Chondrocyte (in vitro differentiated cells): ENCODE measurements at regions not wholly inside any gene's neighbourhood (a gene's known extent, or its start where the extent isn't known, plus 50 kb on each side); places are given as distances from the start of the nearest gene placed in this dataset.

Source experiments
- DNase-seq: peaks from one replicate; pipeline ENCODE4 v3.0.0; 2021; ENCODE audit warnings: mixed read lengths, low spot score
- H3K27ac Mint-ChIP-seq: one replicate; pipeline ENCODE4 v1.8.0; 2021; ENCODE audit warnings: mild to moderate bottlenecking, moderate library complexity, mixed read lengths; ENCODE audit not compliant: unreplicated experiment
- H3K27me3 Mint-ChIP-seq: 2 replicates; pipeline ENCODE4 v1.8.0; 2021; ENCODE audit warnings: low read depth, mixed read lengths
- H3K36me3 Mint-ChIP-seq: 2 replicates; pipeline ENCODE4 v1.8.0; 2021; ENCODE audit warnings: low read depth, mixed read lengths
- H3K4me1 Mint-ChIP-seq: 2 replicates; pipeline ENCODE4 v1.8.0; 2021; ENCODE audit warnings: low read depth, mild to moderate bottlenecking, mixed read lengths
- H3K4me3 Mint-ChIP-seq: one replicate; pipeline ENCODE4 v1.8.0; 2021; ENCODE audit warnings: mild to moderate bottlenecking, moderate library complexity, mixed read lengths; ENCODE audit not compliant: unreplicated experiment
- H3K9me3 Mint-ChIP-seq: 2 replicates; pipeline ENCODE4 v1.8.0; 2021; ENCODE audit warnings: low read depth, mixed read lengths
- TF ChIP-seq, protein P1 (sequence below): fragments of 200-600 bp; sonication (generic); IDR thresholded peaks from 2 replicates; pipeline ENCODE4 v1.5.0; 2021; ENCODE audit warnings: antibody characterized with exemption, mild to moderate bottlenecking, moderate library complexity

DNA sequence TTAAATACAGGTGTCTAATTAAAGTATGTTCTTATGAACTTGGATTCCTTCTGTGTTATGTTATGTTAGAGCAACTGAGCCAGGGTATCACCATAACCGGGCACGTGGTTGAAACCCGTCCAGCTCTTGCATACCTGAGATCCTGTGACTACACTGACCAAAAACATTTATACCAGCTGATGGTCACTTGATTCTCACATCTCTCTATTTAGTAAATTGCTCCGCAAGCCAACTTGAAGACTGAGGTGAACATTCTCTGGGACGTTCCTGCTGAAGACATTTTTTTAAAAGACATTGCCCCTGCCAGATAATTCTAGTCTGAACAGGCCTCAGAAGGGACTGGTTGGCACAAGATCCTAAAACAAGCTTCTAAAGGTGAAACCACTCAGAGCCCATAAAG is 550.0 kb upstream of the DIPK2B start:
- no peak for DNase-seq
- H3K27ac Mint-ChIP-seq, result peak overlapping the region; percentile 62
- no peaks in the 10 kb centered on the region for H3K9me3 Mint-ChIP-seq
- peaks cover 40% of the 10 kb centered on the region for H3K4me1 Mint-ChIP-seq
- peaks cover 6% of the 10 kb centered on the region for H3K36me3 Mint-ChIP-seq
- H3K27me3 Mint-ChIP-seq, result no peaks in the 10 kb centered on the region
- H3K4me3 Mint-ChIP-seq, result no peak overlapping the region
- TF ChIP-seq, protein P1, sequence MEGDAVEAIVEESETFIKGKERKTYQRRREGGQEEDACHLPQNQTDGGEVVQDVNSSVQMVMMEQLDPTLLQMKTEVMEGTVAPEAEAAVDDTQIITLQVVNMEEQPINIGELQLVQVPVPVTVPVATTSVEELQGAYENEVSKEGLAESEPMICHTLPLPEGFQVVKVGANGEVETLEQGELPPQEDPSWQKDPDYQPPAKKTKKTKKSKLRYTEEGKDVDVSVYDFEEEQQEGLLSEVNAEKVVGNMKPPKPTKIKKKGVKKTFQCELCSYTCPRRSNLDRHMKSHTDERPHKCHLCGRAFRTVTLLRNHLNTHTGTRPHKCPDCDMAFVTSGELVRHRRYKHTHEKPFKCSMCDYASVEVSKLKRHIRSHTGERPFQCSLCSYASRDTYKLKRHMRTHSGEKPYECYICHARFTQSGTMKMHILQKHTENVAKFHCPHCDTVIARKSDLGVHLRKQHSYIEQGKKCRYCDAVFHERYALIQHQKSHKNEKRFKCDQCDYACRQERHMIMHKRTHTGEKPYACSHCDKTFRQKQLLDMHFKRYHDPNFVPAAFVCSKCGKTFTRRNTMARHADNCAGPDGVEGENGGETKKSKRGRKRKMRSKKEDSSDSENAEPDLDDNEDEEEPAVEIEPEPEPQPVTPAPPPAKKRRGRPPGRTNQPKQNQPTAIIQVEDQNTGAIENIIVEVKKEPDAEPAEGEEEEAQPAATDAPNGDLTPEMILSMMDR, result no peak

DNA sequence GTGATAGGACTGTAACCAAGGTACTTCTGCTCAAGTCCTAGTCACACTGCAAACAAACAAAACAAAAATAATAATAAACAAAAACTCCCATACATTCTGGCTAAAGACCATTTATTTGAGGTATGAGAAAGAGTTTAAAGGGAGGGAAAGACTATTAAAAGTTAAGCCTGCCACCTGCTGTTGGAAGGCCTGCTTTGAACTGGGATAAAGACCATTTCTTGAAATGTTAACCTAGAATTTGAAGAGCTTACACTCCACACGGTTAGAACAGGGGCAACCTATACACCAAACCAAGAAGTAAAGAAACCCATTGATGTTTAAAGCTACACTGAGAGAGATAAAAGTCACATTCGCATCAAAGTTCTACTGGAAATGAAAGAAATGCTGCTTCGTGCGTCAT is 548.7 kb upstream of the DIPK2B start:
- H3K27me3 Mint-ChIP-seq, result no peaks in the 10 kb centered on the region
- peak overlapping the region; percentile 59 for H3K27ac Mint-ChIP-seq
- DNase-seq, result no peak
- no peak overlapping the region for H3K4me3 Mint-ChIP-seq
- H3K9me3 Mint-ChIP-seq, result peaks cover 2% of the 10 kb centered on the region
- H3K36me3 Mint-ChIP-seq, result peaks cover 8% of the 10 kb centered on the region
- TF ChIP-seq, protein P1, result peak; percentile 79
- peaks cover 43% of the 10 kb centered on the region for H3K4me1 Mint-ChIP-seq

DNA sequence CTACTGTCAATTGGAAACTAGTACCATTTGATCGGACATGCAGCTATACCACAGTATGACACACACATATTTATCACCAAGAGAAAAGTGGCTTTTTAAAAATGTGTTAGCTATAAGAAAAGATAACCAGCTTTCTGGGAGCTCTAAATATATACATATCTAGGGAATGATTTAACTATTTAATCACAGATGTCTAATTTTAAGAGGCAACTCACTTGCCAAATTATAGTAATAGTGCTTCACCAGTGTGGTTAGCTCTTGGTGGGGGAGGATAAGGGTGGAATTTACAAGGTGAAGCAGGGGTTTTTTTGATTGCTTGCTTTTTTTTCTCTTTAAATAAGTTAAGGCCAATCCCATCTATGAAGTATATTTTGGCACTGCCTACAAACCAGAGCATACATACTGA is 547.7 kb upstream of the DIPK2B start:
- DNase-seq, result no peak
- Mint-ChIP-seq H3K36me3 (peaks cover 8% of the 10 kb centered on the region), H3K27ac (peak overlapping the region; percentile 13), H3K4me3 (no peak overlapping the region), H3K27me3 (no peaks in the 10 kb centered on the region), H3K4me1 (peaks cover 43% of the 10 kb centered on the region), H3K9me3 (peaks cover 2% of the 10 kb centered on the region)
- TF ChIP-seq, protein P1, result no peak

DNA sequence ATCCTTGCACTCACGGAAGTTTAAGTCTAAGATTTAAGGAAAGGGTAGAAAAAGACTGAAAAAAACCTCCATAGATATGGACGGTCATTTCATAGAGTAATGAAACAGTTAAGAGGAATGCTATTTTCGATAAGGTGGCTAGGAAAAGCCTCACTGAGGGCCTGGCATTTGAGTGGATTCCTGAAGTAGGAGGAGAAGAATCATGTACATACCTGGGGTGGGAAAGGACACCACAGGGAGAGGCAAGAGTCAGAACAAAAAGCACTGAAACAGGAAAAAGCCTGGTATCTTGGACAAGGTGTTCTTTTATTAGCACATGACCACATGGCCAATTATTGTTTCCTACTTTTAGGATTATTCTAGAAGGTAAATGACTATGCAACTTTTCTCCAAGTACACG is 547.2 kb upstream of the DIPK2B start:
- H3K9me3 Mint-ChIP-seq, result peaks cover 2% of the 10 kb centered on the region
- peaks cover 8% of the 10 kb centered on the region for H3K36me3 Mint-ChIP-seq
- DNase-seq, result no peak
- H3K4me1 Mint-ChIP-seq, result peaks cover 43% of the 10 kb centered on the region
- H3K27me3 Mint-ChIP-seq, result no peaks in the 10 kb centered on the region
- H3K27ac Mint-ChIP-seq, result peak overlapping the region; percentile 18
- TF ChIP-seq, protein P1, result no peak
- H3K4me3 Mint-ChIP-seq, result no peak overlapping the region

DNA sequence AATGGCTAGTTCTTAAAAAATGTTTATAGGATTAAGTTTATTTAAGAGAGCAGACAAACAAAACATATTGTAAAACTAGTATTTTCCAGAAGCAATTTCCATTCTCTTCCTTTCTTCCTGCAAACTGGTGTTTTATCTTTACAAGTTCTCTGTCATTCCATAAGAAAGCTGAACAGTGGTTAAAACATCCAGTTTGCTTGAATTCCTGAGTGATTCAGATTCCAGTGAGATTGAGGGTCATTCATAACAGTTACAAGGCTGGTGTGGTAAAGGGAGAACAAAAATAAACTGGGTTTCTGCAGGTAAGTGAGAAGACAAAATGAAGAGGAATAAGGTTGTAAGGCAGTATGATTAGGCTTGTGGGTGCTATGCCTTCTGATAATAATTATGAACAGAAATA is 544.8 kb upstream of the DIPK2B start:
- no peak for DNase-seq
- Mint-ChIP-seq H3K27ac (no peak overlapping the region), H3K36me3 (peaks cover 8% of the 10 kb centered on the region), H3K4me1 (peaks cover 28% of the 10 kb centered on the region), H3K4me3 (no peak overlapping the region), H3K9me3 (peaks cover 6% of the 10 kb centered on the region), H3K27me3 (no peaks in the 10 kb centered on the region)
- TF ChIP-seq, protein P1, result no peak
